ENCODE measurements at regions not wholly inside any gene's neighbourhood (a gene's known extent, or its start where the extent isn't known, plus 50 kb on each side); places are given as distances from the start of the nearest gene placed in this dataset.
"Not testable (repeated sequence)": the region's sequence is repeated elsewhere in the genome, so short reads cannot be mapped to it uniquely, and the experiment has no call there.

DNA sequence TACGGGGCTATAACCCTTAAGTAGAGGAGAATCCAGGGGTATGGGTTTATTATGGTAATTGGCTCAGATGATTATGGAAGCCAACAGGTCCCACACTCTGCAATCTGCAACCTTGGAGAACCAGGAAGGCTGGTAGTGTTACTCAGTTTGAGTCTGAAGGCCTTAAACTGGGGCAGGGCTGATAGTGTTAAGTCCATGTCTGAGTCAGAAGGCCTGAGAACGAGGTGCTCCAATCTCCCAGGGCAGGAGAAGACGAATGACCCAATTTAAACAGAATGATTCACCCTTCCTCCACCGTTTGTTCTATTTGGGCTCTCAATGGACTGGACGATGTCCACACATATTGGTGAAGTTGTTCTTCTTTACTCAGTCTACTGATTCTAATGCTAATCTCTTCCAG, 244.5 kb upstream of the PTER start:
- no peak for ATAC-seq
- intact Hi-C loops (cut with DNase I), result no loop called here
- TF ChIP-seq, protein P1, sequence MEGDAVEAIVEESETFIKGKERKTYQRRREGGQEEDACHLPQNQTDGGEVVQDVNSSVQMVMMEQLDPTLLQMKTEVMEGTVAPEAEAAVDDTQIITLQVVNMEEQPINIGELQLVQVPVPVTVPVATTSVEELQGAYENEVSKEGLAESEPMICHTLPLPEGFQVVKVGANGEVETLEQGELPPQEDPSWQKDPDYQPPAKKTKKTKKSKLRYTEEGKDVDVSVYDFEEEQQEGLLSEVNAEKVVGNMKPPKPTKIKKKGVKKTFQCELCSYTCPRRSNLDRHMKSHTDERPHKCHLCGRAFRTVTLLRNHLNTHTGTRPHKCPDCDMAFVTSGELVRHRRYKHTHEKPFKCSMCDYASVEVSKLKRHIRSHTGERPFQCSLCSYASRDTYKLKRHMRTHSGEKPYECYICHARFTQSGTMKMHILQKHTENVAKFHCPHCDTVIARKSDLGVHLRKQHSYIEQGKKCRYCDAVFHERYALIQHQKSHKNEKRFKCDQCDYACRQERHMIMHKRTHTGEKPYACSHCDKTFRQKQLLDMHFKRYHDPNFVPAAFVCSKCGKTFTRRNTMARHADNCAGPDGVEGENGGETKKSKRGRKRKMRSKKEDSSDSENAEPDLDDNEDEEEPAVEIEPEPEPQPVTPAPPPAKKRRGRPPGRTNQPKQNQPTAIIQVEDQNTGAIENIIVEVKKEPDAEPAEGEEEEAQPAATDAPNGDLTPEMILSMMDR (IDR thresholded peaks at IDR 0.05), result no peak

DNA sequence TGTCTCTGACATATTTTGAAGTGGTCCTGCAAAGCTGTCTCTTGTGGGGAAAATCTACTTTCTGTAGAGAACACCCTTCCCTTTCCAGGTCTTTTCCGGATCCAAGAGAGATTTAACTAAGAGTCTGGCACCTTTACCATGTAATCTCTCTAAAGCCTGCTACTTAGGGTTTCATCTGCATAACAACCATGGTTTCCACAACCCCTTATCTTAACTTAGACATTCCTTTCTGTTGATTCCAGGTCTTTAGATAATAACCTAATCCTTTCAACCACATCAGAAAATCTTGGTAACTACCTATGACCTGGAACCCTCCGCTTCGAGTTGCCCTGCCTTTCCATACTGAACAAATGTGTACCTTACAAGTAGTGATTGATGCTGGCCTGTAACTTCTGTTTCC, 243.6 kb upstream of the PTER start:
- Histone ChIP-seq H3K27me3 (no peaks in the 10 kb centered on the region), H3K36me3 (no peaks in the 10 kb centered on the region), H3K9me3 (no peaks in the 10 kb centered on the region), H3K27ac (no peak overlapping the region), H3K4me1 (no peaks in the 10 kb centered on the region), H3K4me3 (no peak overlapping the region)
- intact Hi-C loops (cut with DNase I), result no loop called here
- DNase-seq (no peak), ATAC-seq (no peak)
- TF ChIP-seq, protein P1 (IDR thresholded peaks at IDR 0.05), result no peak

More for the DNA sequence above, 244.5 kb upstream of the PTER start:
- no peaks in the 10 kb centered on the region for H3K36me3 ChIP-seq
- H3K27me3 ChIP-seq, result no peaks in the 10 kb centered on the region
- no peak overlapping the region for H3K4me3 ChIP-seq
- H3K4me1 ChIP-seq, result no peaks in the 10 kb centered on the region
- no peak overlapping the region for H3K27ac ChIP-seq
- DNase-seq, result no peak
- no peaks in the 10 kb centered on the region for H3K9me3 ChIP-seq

DNA sequence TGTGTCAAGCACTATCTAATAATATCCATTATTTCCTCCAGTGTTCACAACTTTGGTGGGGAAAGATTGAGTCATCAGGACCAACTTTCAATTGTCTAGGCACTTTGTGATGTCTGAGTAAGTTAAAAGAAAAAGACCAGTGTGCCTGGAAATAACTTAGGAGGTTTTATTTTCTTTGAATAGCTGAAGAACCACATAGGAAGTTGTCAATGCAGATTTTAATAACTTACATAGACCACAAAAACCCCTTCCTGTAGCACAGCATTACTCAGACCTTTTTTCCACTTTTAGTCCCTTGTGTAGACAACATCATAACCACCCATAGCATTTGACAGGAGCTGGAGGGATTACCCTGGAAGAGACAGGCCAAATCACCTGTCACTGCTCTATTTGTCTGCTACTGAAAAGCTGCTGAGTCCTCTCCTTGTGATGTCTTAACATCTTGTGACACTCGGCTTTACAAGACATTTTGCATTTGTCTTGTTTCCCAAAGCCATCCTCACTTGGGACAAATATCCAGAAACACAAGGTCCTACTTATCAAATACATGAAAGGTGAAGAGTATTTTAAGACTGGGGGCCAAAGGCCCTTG, 241.5 kb upstream of the PTER start:
- DNase-seq (no peak), ATAC-seq (no peak)
- Histone ChIP-seq H3K27ac (no peak overlapping the region), H3K4me1 (no peaks in the 10 kb centered on the region), H3K4me3 (no peak overlapping the region), H3K27me3 (no peaks in the 10 kb centered on the region), H3K9me3 (no peaks in the 10 kb centered on the region), H3K36me3 (no peaks in the 10 kb centered on the region)
- TF ChIP-seq, protein P1 (IDR thresholded peaks at IDR 0.05), result no peak
- intact Hi-C loops (cut with DNase I), result no loop called here

DNA sequence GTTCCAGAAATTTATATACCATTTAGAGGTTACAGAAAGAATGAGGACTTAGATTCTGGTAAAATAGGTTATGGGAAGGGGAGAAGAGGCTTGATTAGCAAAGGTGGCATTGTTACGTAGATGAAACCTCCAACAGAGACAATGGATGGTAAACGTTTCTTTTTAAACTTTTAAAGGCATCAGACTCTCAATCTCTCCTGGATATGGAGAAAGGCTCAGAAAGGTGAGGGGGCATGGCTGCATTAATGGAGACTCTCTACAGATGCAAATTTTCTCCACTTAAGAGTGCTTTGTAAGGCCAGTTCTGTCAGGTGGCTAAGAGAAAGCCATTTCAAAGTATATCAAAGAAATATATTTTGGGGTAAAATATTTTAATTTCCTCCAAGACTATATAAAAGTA, 240.9 kb upstream of the PTER start:
- Histone ChIP-seq H3K9me3 (no peaks in the 10 kb centered on the region), H3K27ac (no peak overlapping the region), H3K4me1 (no peaks in the 10 kb centered on the region), H3K27me3 (no peaks in the 10 kb centered on the region), H3K4me3 (no peak overlapping the region), H3K36me3 (no peaks in the 10 kb centered on the region)
- intact Hi-C loops (cut with DNase I), result no loop called here
- DNase-seq, result no peak
- TF ChIP-seq, protein P1 (IDR thresholded peaks at IDR 0.05), result no peak
- ATAC-seq, result no peak

DNA sequence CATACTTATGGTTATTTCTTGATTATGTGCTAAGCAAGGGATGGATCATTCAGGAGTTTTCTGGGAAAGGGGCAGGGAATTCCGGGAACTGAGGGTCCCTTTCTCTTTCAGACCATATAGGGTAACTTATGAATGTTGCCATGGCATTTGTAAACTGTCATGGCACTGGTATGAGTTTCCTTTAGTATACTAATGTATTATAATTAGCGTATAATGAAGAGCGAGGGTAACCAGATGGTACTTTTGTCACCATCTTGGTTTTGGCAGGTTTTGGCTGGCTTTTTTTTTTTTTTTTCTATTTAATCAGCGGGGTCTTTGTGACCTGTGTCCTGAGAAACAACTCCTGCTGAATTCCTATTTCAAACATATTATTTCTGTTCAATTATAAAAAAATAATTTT, 237.6 kb upstream of the PTER start:
- intact Hi-C loops (cut with DNase I), result no loop called here
- ATAC-seq, result no peak
- DNase-seq, result no peak
- Histone ChIP-seq H3K4me3 (no peak overlapping the region), H3K4me1 (no peaks in the 10 kb centered on the region), H3K9me3 (no peaks in the 10 kb centered on the region), H3K27me3 (no peaks in the 10 kb centered on the region), H3K27ac (no peak overlapping the region), H3K36me3 (no peaks in the 10 kb centered on the region)
- TF ChIP-seq, protein P1 (IDR thresholded peaks at IDR 0.05), result no peak

DNA sequence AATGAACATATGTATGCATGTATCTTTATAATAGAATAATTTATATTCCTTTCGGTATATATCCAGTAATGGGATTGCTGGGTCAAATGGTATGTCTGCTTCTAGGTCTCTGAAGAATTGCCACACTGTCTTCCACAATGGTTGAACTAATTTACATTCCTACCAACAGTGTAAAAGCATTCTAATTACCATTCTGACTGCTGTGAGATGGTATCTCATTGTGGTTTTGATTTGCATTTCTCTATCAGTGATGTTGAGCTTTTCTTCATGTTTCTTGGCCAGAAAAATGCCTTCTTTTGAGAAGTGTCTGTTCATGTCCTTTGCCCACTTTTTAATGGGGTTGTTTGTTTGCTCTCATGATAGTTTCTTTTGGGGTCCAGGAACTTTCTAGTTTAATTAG, 213.2 kb upstream of the PTER start:
- intact Hi-C loops (cut with DNase I); H3K27me3 ChIP-seq; H3K4me1 ChIP-seq; ATAC-seq; H3K4me3 ChIP-seq; DNase-seq; H3K27ac ChIP-seq; H3K36me3 ChIP-seq: not testable (repeated sequence)
- H3K9me3 ChIP-seq, result peaks cover 11% of the 10 kb centered on the region
